WTC11 (cell line): ENCODE measurements at regions not wholly inside any gene's neighbourhood (a gene's known extent, or its start where the extent isn't known, plus 50 kb on each side); places are given as distances from the start of the nearest gene placed in this dataset.
"Not testable (repeated sequence)": the region's sequence is repeated elsewhere in the genome, so short reads cannot be mapped to it uniquely, and the experiment has no call there.

Source experiments
- ATAC-seq: fragments of 200-7000 bp; cut with Tn5 transposase; 2 replicates; pipeline ENCODE4 v1.10.0; 2021; ENCODE audit warnings: mild to moderate bottlenecking, moderate library complexity
- CTCF ChIA-PET: fragments of 300-600 bp; sonication (Branson Sonifier 250); formaldehyde crosslinking; loops from one replicate; lab custom pipeline; 2021; ENCODE audit warnings: antibody characterized with exemption; lab: Charles Lee
- POLR2A ChIA-PET: fragments of 350-600 bp; sonication (Branson Sonifier 250); formaldehyde crosslinking; loops from one replicate; lab custom pipeline; 2021; ENCODE audit warnings: antibody characterized with exemption; lab: Charles Lee
- DNase-seq: peaks from one replicate; pipeline ENCODE4 v3.0.0; 2021; ENCODE audit warnings: low spot score
- H3K27ac Mint-ChIP-seq: 2 replicates; pipeline ENCODE4 v1.8.0; 2021; ENCODE audit warnings: mixed read lengths
- H3K27me3 Mint-ChIP-seq: 2 replicates; pipeline ENCODE4 v1.8.0; 2021; ENCODE audit warnings: low read depth, mild to moderate bottlenecking, moderate library complexity, mixed read lengths
- H3K36me3 Mint-ChIP-seq: 2 replicates; pipeline ENCODE4 v1.8.0; 2021; ENCODE audit warnings: mixed read lengths
- H3K4me1 Mint-ChIP-seq: 2 replicates; pipeline ENCODE4 v1.8.0; 2022; ENCODE audit warnings: mixed read lengths
- H3K4me3 Mint-ChIP-seq: 2 replicates; pipeline ENCODE4 v1.8.0; 2021; ENCODE audit warnings: mild to moderate bottlenecking, moderate library complexity, mixed read lengths
- H3K9me3 Mint-ChIP-seq: 2 replicates; pipeline ENCODE4 v1.8.0; 2021; ENCODE audit warnings: mixed read lengths
- ATF1 ChIP-seq: sonication (generic); formaldehyde crosslinking; IDR thresholded peaks from 2 replicates; pipeline ENCODE4 v1.8.1; 2023; ENCODE audit warnings: mild to moderate bottlenecking, moderate library complexity, missing genetic modification reagents
- ELF4 ChIP-seq: sonication (generic); formaldehyde crosslinking; IDR thresholded peaks from 2 replicates; pipeline ENCODE4 v1.8.1; 2022; ENCODE audit warnings: low read depth, mild to moderate bottlenecking, moderate library complexity, missing genetic modification reagents
- NFYB ChIP-seq: sonication (generic); formaldehyde crosslinking; conservative IDR thresholded peaks from 2 replicates; pipeline ENCODE4 v1.8.0; 2022; ENCODE audit warnings: low read depth, missing genetic modification reagents
- OVOL2 ChIP-seq: fragments of 250-450 bp; sonication (Bioruptor Pico); IDR thresholded peaks from 2 replicates; pipeline ENCODE4 v1.9.0; 2021; ENCODE audit warnings: mild to moderate bottlenecking, borderline replicate concordance
- RORB ChIP-seq: fragments of 250-450 bp; sonication (Bioruptor Pico); IDR thresholded peaks from 2 replicates; pipeline ENCODE4 v1.9.0; 2021; ENCODE audit warnings: mild to moderate bottlenecking
- ZNF396 ChIP-seq: fragments of 250-450 bp; sonication (Bioruptor Pico); IDR thresholded peaks from 2 replicates; pipeline ENCODE4 v1.8.0; 2021; ENCODE audit warnings: mild to moderate bottlenecking, moderate library complexity, borderline replicate concordance
- TF ChIP-seq, protein P1 (sequence below): fragments of 250-450 bp; sonication (Bioruptor Pico); IDR thresholded peaks from 2 replicates; pipeline ENCODE4 v1.8.0; 2021; ENCODE audit warnings: mild to moderate bottlenecking
- TF ChIP-seq, protein P2 (sequence below): fragments of 250-450 bp; sonication (Bioruptor Pico); IDR thresholded peaks from 2 replicates; pipeline ENCODE4 v1.9.0; 2021; ENCODE audit warnings: mild to moderate bottlenecking
- TF ChIP-seq, protein P3 (sequence below): sonication (generic); formaldehyde crosslinking; IDR thresholded peaks from 2 replicates; pipeline ENCODE4 v1.8.1; 2022; ENCODE audit warnings: low read depth, mild to moderate bottlenecking, moderate library complexity, missing genetic modification reagents, borderline replicate concordance
- TF ChIP-seq, protein P4 (sequence below): sonication (generic); formaldehyde crosslinking; IDR thresholded peaks from 2 replicates; pipeline ENCODE4 v1.8.1; 2022; ENCODE audit warnings: mild to moderate bottlenecking, missing genetic modification reagents, moderate library complexity, borderline replicate concordance
- TF ChIP-seq, protein P5 (sequence below): sonication (generic); formaldehyde crosslinking; IDR thresholded peaks from 2 replicates; pipeline ENCODE4 v1.8.0; 2022; ENCODE audit warnings: mild to moderate bottlenecking, missing genetic modification reagents
- TF ChIP-seq, protein P6 (sequence below): sonication (generic); formaldehyde crosslinking; IDR thresholded peaks from 2 replicates; pipeline ENCODE4 v1.8.0; 2022; ENCODE audit warnings: mild to moderate bottlenecking, missing genetic modification reagents
- TF ChIP-seq, protein P7 (sequence below): fragments of 200-600 bp; IDR thresholded peaks from 2 replicates; pipeline ENCODE4 v1.8.0; 2022; ENCODE audit warnings: antibody characterized with exemption
- TF ChIP-seq, protein P8 (sequence below): sonication (generic); formaldehyde crosslinking; IDR thresholded peaks from 2 replicates; pipeline ENCODE4 v1.8.1; 2023; ENCODE audit warnings: mild to moderate bottlenecking, missing genetic modification reagents, moderate library complexity
- TF ChIP-seq, protein P9 (sequence below): sonication (generic); formaldehyde crosslinking; IDR thresholded peaks from 2 replicates; pipeline ENCODE4 v1.8.0; 2022; ENCODE audit warnings: mild to moderate bottlenecking, missing genetic modification reagents
- TF ChIP-seq, protein P10 (sequence below): sonication (generic); formaldehyde crosslinking; conservative IDR thresholded peaks from 2 replicates; pipeline ENCODE4 v1.8.1; 2022; ENCODE audit warnings: mild to moderate bottlenecking, missing genetic modification reagents

DNA sequence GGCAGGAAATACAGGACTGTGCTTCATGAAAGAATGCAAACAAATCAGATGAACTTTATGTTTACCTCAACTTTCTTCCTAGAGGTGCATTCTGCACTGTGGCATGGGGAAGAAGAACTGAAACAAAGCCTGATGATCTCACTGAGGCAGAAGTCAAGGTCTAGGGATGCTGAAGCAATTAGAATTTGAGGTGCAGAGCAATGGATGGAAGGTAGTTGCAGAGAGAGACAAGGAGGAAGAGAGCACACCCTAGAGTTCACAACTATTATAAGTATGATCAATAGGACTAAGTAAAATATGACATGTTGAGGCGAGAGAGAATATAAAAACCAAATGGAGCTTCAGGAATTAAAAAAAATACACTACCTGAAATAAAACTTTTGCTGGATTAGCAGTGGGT is 420.1 kb downstream of the EDEM1 start:
- no peaks in the 10 kb centered on the region; the same call in none of the 2 replicates for H3K27me3 Mint-ChIP-seq
- ChIA-PET CTCF (no interaction called here), POLR2A (no interaction called here)
- H3K27ac Mint-ChIP-seq = no peak overlapping the region
- peaks cover 73% of the 10 kb centered on the region for H3K9me3 Mint-ChIP-seq
- ATAC-seq = no peak
- H3K4me3 Mint-ChIP-seq = no peak overlapping the region
- no peak for DNase-seq
- peaks cover 23% of the 10 kb centered on the region for H3K36me3 Mint-ChIP-seq
- no peaks in the 10 kb centered on the region for H3K4me1 Mint-ChIP-seq
- TF ChIP-seq, protein P1, sequence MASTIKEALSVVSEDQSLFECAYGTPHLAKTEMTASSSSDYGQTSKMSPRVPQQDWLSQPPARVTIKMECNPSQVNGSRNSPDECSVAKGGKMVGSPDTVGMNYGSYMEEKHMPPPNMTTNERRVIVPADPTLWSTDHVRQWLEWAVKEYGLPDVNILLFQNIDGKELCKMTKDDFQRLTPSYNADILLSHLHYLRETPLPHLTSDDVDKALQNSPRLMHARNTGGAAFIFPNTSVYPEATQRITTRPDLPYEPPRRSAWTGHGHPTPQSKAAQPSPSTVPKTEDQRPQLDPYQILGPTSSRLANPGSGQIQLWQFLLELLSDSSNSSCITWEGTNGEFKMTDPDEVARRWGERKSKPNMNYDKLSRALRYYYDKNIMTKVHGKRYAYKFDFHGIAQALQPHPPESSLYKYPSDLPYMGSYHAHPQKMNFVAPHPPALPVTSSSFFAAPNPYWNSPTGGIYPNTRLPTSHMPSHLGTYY = no peak
- TF ChIP-seq, protein P2, sequence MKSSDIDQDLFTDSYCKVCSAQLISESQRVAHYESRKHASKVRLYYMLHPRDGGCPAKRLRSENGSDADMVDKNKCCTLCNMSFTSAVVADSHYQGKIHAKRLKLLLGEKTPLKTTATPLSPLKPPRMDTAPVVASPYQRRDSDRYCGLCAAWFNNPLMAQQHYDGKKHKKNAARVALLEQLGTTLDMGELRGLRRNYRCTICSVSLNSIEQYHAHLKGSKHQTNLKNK = no peak
- no peak for TF ChIP-seq ELF4
- TF ChIP-seq, protein P3, sequence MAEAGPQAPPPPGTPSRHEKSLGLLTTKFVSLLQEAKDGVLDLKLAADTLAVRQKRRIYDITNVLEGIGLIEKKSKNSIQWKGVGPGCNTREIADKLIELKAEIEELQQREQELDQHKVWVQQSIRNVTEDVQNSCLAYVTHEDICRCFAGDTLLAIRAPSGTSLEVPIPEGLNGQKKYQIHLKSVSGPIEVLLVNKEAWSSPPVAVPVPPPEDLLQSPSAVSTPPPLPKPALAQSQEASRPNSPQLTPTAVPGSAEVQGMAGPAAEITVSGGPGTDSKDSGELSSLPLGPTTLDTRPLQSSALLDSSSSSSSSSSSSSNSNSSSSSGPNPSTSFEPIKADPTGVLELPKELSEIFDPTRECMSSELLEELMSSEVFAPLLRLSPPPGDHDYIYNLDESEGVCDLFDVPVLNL (CRISPR knock-in tag) = no peak
- TF ChIP-seq, protein P4, sequence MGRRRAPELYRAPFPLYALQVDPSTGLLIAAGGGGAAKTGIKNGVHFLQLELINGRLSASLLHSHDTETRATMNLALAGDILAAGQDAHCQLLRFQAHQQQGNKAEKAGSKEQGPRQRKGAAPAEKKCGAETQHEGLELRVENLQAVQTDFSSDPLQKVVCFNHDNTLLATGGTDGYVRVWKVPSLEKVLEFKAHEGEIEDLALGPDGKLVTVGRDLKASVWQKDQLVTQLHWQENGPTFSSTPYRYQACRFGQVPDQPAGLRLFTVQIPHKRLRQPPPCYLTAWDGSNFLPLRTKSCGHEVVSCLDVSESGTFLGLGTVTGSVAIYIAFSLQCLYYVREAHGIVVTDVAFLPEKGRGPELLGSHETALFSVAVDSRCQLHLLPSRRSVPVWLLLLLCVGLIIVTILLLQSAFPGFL (CRISPR knock-in tag) = no peak
- no peak for TF ChIP-seq ATF1
- TF ChIP-seq, protein P5, sequence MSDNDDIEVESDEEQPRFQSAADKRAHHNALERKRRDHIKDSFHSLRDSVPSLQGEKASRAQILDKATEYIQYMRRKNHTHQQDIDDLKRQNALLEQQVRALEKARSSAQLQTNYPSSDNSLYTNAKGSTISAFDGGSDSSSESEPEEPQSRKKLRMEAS (CRISPR knock-in tag) = no peak
- no peak for TF ChIP-seq RORB (CRISPR knock-in tag)
- no peak for TF ChIP-seq ZNF396 (CRISPR knock-in tag)
- TF ChIP-seq, protein P6, sequence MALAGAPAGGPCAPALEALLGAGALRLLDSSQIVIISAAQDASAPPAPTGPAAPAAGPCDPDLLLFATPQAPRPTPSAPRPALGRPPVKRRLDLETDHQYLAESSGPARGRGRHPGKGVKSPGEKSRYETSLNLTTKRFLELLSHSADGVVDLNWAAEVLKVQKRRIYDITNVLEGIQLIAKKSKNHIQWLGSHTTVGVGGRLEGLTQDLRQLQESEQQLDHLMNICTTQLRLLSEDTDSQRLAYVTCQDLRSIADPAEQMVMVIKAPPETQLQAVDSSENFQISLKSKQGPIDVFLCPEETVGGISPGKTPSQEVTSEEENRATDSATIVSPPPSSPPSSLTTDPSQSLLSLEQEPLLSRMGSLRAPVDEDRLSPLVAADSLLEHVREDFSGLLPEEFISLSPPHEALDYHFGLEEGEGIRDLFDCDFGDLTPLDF (CRISPR knock-in tag) = no peak
- TF ChIP-seq, protein P7, sequence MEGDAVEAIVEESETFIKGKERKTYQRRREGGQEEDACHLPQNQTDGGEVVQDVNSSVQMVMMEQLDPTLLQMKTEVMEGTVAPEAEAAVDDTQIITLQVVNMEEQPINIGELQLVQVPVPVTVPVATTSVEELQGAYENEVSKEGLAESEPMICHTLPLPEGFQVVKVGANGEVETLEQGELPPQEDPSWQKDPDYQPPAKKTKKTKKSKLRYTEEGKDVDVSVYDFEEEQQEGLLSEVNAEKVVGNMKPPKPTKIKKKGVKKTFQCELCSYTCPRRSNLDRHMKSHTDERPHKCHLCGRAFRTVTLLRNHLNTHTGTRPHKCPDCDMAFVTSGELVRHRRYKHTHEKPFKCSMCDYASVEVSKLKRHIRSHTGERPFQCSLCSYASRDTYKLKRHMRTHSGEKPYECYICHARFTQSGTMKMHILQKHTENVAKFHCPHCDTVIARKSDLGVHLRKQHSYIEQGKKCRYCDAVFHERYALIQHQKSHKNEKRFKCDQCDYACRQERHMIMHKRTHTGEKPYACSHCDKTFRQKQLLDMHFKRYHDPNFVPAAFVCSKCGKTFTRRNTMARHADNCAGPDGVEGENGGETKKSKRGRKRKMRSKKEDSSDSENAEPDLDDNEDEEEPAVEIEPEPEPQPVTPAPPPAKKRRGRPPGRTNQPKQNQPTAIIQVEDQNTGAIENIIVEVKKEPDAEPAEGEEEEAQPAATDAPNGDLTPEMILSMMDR = no peak
- no peak for TF ChIP-seq OVOL2 (CRISPR knock-in tag)
- TF ChIP-seq, protein P8, sequence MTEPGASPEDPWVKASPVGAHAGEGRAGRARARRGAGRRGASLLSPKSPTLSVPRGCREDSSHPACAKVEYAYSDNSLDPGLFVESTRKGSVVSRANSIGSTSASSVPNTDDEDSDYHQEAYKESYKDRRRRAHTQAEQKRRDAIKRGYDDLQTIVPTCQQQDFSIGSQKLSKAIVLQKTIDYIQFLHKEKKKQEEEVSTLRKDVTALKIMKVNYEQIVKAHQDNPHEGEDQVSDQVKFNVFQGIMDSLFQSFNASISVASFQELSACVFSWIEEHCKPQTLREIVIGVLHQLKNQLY = no peak
- TF ChIP-seq, protein P9, sequence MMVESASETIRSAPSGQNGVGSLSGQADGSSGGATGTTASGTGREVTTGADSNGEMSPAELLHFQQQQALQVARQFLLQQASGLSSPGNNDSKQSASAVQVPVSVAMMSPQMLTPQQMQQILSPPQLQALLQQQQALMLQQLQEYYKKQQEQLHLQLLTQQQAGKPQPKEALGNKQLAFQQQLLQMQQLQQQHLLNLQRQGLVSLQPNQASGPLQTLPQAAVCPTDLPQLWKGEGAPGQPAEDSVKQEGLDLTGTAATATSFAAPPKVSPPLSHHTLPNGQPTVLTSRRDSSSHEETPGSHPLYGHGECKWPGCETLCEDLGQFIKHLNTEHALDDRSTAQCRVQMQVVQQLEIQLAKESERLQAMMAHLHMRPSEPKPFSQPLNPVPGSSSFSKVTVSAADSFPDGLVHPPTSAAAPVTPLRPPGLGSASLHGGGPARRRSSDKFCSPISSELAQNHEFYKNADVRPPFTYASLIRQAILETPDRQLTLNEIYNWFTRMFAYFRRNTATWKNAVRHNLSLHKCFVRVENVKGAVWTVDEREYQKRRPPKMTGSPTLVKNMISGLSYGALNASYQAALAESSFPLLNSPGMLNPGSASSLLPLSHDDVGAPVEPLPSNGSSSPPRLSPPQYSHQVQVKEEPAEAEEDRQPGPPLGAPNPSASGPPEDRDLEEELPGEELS = no peak
- TF ChIP-seq, protein P10, sequence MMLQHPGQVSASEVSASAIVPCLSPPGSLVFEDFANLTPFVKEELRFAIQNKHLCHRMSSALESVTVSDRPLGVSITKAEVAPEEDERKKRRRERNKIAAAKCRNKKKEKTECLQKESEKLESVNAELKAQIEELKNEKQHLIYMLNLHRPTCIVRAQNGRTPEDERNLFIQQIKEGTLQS (CRISPR knock-in tag) = no peak
- TF ChIP-seq NFYB (CRISPR knock-in tag) = no peak

DNA sequence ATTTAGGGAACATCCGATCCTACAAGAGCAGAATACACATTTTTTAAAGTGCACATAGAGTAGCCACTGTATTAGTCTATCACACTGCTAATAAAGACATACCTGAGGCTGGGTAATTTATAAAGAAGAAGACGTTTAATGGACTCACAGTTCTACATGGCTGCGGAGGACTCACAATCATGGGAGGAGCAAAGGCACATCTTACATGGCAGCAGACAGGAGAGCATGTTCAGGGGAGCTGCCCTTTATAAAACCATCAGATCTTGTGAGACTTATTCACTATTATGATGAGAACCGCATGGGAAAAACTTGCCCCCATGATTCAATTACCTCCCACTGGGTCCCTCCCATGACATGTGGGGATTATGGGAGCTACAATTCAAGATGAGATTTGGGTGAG is 421.5 kb downstream of the EDEM1 start:
- H3K27me3 Mint-ChIP-seq, H3K27ac Mint-ChIP-seq, DNase-seq, POLR2A ChIA-PET, H3K4me1 Mint-ChIP-seq, CTCF ChIA-PET, H3K4me3 Mint-ChIP-seq, ATAC-seq: not testable (repeated sequence)
- Mint-ChIP-seq H3K36me3 (peaks cover 19% of the 10 kb centered on the region), H3K9me3 (peaks cover 69% of the 10 kb centered on the region)
